Fibroblast of mammary gland (primary cell): ENCODE measurements at regions not wholly inside any gene's neighbourhood (a gene's known extent, or its start where the extent isn't known, plus 50 kb on each side); places are given as distances from the start of the nearest gene placed in this dataset.

Source experiments
- DNase-seq: peaks from one replicate; pipeline ENCODE4 v3.0.0-alpha.2; 2010; ENCODE audit warnings: low read depth
- H3K4me3 ChIP-seq: 2 replicates; pipeline ENCODE4 v1.5.1; 2011; ENCODE audit warnings: low read depth, mild to moderate bottlenecking, low read length, moderate library complexity; ENCODE audit not compliant: control insufficient read depth
- TF ChIP-seq, protein P1 (sequence below): conservative IDR thresholded peaks from 2 replicates; pipeline ENCODE4 v1.5.1; 2011; ENCODE audit warnings: low read depth, low read length, inconsistent platforms; ENCODE audit not compliant: control insufficient read depth, insufficient read depth

DNA sequence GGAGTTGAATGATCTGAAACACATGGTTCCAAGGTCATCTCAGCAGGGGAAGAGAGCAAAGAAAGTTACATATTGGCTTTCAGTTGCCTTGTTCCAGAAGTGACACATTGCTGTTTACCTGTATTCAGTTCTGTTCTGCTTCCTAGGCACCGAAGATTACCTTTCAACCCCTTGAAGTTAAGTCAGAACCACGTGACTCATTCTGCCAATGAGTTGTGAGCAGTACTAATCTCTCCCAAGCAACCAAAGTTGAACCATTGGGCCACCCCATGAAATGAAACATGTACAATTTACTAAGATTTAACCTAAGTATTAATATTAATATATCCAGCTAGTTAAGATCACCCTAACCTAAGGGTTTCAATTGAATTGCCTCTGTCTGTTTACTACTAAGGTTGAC, 439.2 kb upstream of the MAF start:
- H3K4me3 ChIP-seq, result no peak overlapping the region
- DNase-seq, result no peak
- TF ChIP-seq, protein P1, sequence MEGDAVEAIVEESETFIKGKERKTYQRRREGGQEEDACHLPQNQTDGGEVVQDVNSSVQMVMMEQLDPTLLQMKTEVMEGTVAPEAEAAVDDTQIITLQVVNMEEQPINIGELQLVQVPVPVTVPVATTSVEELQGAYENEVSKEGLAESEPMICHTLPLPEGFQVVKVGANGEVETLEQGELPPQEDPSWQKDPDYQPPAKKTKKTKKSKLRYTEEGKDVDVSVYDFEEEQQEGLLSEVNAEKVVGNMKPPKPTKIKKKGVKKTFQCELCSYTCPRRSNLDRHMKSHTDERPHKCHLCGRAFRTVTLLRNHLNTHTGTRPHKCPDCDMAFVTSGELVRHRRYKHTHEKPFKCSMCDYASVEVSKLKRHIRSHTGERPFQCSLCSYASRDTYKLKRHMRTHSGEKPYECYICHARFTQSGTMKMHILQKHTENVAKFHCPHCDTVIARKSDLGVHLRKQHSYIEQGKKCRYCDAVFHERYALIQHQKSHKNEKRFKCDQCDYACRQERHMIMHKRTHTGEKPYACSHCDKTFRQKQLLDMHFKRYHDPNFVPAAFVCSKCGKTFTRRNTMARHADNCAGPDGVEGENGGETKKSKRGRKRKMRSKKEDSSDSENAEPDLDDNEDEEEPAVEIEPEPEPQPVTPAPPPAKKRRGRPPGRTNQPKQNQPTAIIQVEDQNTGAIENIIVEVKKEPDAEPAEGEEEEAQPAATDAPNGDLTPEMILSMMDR, result no peak

DNA sequence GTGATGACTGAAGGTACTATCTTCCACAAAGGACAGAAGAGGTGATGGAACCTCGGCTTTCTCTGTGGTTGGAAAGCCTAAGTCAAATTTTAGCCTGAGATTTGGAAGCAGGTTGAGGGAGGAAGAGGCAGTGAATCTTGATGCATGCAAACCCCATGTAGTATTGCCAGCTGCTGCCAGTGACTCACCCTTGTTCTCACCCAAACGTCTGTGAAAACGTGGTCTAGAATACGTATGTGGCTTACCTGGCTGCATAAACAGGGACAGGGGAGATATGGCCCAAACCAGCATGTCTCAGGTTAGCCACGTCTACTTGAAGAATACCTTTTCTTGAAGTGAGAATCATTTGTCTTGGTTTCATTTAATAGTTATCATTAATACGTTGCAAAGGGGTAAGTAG, 438.0 kb upstream of the MAF start:
- no peak for DNase-seq
- H3K4me3 ChIP-seq, result no peak overlapping the region
- TF ChIP-seq, protein P1, result no peak

DNA sequence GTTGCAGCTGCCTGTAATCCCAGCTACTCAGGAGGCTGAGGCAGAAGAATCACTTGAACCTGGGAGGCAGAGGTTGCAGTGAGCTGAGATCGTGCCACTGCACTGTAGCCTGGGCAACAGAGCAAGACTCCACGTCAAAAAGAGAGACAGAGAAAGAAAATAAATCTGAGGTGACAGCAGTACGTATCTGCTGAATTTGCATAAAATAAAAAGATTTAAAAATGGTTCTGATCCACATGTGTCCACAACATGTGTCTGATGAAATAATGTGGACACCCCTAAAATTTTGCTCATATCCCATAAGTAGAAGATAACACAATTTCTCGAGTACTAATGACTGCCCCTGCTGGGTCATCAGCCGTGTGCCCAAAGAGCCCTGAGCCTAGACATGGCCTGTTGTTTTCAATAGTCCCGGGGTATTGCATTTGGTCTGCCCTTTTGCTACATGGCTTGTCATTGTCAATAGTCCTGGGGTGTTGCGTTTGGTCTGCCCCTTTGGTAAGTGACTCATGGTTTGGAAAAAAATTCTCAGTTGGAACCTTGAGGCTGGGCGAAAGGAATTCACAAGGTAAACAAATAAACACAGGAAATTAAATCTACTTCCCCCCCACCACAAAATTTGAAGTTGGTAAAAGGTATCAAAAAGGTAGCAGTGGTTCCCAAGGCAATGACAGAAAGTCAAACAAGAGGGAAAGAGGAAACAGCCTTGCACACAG, 434.6 kb upstream of the MAF start:
- H3K4me3 ChIP-seq, result no peak overlapping the region
- TF ChIP-seq, protein P1, result no peak
- DNase-seq, result no peak

DNA sequence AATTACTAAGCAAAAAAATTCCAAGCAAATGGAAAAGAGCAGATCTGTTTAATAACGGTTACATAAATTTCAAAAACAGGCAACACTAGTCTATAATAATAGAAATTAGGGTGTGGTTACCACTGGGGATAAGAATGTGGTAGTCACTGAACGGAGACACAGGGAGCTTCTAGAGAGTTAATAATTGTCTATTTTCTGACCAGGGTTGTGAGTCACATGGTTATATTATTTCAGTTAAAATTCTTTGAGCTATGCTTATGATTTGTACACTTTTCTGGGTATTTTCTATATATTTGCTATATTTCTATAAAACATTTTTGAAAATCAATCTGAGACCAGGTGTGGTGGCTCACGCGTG, 433.9 kb upstream of the MAF start:
- TF ChIP-seq, protein P1, result no peak
- no peak for DNase-seq
- no peak overlapping the region for H3K4me3 ChIP-seq

DNA sequence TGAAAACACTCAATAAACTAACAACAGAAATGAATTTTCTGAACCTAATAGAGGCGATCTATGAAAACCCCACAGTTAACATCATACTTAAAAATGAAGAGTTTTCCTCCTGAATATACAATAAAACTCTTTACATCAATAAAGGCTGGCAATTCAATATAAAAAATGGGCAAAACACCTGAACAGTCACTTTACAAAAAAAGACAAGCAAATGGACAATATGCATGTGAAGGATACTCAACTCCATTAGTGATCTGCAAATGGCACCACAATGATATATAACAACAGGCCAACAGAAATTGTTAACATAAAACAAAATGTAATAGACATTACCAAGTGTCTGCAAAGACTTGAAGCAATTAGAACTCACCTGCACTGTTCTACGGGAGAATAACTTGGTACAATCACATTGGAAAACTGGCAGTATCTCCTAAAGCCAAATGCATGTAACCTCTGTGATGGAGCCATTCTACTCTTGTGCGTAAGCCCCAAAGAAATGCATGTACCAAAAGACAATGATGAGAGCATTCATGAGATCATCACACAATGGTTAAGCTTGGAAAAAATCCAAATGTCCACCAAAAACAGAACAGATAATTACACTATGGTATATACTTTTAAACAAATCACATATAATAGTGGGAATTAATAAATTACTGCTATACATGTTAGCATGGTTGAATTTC, 433.4 kb upstream of the MAF start:
- TF ChIP-seq, protein P1, result no peak
- H3K4me3 ChIP-seq, result no peak overlapping the region
- no peak for DNase-seq

DNA sequence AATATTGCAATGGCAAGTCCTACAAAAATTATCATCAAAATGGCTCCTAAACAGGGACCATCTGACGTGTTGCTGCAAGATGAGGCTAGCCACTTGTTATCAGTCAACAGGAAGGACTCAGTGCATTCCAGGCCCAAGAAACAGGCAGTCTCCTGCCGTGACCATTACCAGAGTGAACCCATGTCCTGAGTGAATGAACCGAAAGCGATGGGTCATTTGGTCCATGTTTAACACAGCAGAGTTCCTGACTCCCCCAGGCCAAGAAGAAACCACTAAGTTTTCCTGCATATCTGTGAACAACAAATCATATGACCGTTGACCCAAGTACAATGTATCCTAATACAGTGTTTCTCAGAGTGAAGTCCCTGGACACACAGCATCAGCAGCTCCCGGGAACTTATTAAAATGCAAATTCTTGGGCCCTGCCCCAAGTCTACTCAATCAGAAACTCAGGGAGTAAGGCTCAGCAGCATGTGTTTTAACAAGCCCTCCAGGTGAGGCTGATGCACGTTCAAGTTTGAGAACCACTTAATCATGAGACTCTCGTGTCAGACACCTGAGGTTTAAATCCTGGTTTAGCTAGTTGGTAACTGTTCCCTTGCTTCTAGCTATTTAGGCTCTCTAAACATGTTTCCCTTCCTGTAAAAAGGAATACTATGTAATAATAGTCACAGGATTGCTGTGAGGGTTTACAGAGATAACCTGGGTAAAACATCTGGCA, 429.4 kb upstream of the MAF start:
- H3K4me3 ChIP-seq, result no peak overlapping the region
- TF ChIP-seq, protein P1, result no peak
- no peak for DNase-seq
